Common myeloid progenitor, CD34-positive (primary cell): ENCODE measurements at regions not wholly inside any gene's neighbourhood (a gene's known extent, or its start where the extent isn't known, plus 50 kb on each side); places are given as distances from the start of the nearest gene placed in this dataset.

Experiments
- CTCF ChIA-PET: fragments of 350-600 bp; sonication (Branson Sonifier 250); formaldehyde crosslinking; loops from one replicate; lab custom pipeline; 2021; ENCODE audit warnings: antibody characterized with exemption; lab: Charles Lee
- POLR2A ChIA-PET: fragments of 350-600 bp; sonication (Branson Sonifier 250); formaldehyde crosslinking; loops from one replicate; lab custom pipeline; 2021; ENCODE audit warnings: antibody characterized with exemption; lab: Charles Lee
- DNase-seq, 3 donors: peaks; one replicate each; pipeline versions ENCODE4 v3.0.0 to v3.0.0-alpha.2; 2013
- H3K27ac ChIP-seq, 2 experiments: 1 replicate in 1 of 2; 2 replicates in 1 of 2; pipeline ENCODE4 v1.7.0; 2013; ENCODE audit warnings: inconsistent platforms in 2 of 2, low read length in 2 of 2, mild to moderate bottlenecking in 2 of 2, low read depth in 1 of 2, moderate library complexity in 1 of 2; ENCODE audit not compliant: severe bottlenecking in 2 of 2, insufficient read depth in 1 of 2, poor library complexity in 1 of 2
- H3K27me3 ChIP-seq, 5 experiments: replicated peaks in 2 of 5; 1 replicate in 3 of 5; 2 replicates in 2 of 5; pipeline versions ENCODE4 v1.6.1 to v1.7.0; 2013; ENCODE audit warnings: low read length in 4 of 5, mild to moderate bottlenecking in 2 of 5, moderate library complexity in 2 of 5, inconsistent platforms in 1 of 5; ENCODE audit not compliant: insufficient read depth in 5 of 5, control insufficient read depth in 4 of 5
- H3K36me3 ChIP-seq, 4 experiments: 1 replicate in 2 of 4; 2 replicates in 2 of 4; pipeline versions ENCODE4 v1.6.1 to v1.7.0; 2013; ENCODE audit warnings: low read length in 3 of 4, control low read depth in 1 of 4, mild to moderate bottlenecking in 1 of 4; ENCODE audit not compliant: control insufficient read depth in 4 of 4, insufficient read depth in 4 of 4
- H3K4me1 ChIP-seq, 4 experiments: 1 replicate in 3 of 4; 2 replicates in 1 of 4; pipeline versions ENCODE4 v1.6.1 to v1.7.1; 2013; ENCODE audit warnings: low read length in 3 of 4, mild to moderate bottlenecking in 3 of 4, control low read depth in 1 of 4, inconsistent platforms in 1 of 4, moderate library complexity in 1 of 4; ENCODE audit not compliant: control insufficient read depth in 4 of 4, insufficient read depth in 4 of 4; ENCODE audit errors: control extremely low read depth in 1 of 4
- H3K4me3 ChIP-seq, 7 experiments: 1 replicate in 4 of 7; 2 replicates in 3 of 7; pipeline versions ENCODE4 v1.5.1 to v1.7.0; 2013; ENCODE audit warnings: mild to moderate bottlenecking in 7 of 7, low read length in 6 of 7, moderate library complexity in 6 of 7, inconsistent platforms in 2 of 7, low read depth in 2 of 7, control low read depth in 1 of 7; ENCODE audit not compliant: insufficient read depth in 4 of 7, control insufficient read depth in 1 of 7; ENCODE audit errors: extremely low read depth in 1 of 7
- H3K9me3 ChIP-seq, 5 experiments: 1 replicate in 4 of 5; 2 replicates in 1 of 5; pipeline versions ENCODE4 v1.6.1 to v1.7.1; 2013; ENCODE audit warnings: low read length in 4 of 5, mild to moderate bottlenecking in 2 of 5, inconsistent platforms in 1 of 5, low read depth in 1 of 5, moderate library complexity in 1 of 5; ENCODE audit not compliant: control insufficient read depth in 4 of 5, insufficient read depth in 2 of 5; ENCODE audit errors: control extremely low read depth in 1 of 5
- WGBS: methylation state at CpG from one replicate; pipeline ENCODE4 v1.1.5; 2013; ENCODE audit not compliant: insufficient coverage; 5-methylcytosine and 5-hydroxymethylcytosine counted together

- peaks cover 0 to 4% (median 0%) of the 10 kb centered on the region in 5 experiments for H3K27me3 ChIP-seq
- ChIA-PET CTCF (no interaction called here), POLR2A (no interaction called here)
- H3K4me1 ChIP-seq, result no peaks in the 10 kb centered on the region
- peaks cover 0 to 1% (median 0%) of the 10 kb centered on the region in 5 experiments for H3K9me3 ChIP-seq
- H3K27ac ChIP-seq, result no peak overlapping the region
- no peak overlapping the region for H3K4me3 ChIP-seq
- 91% methylated on average over 1 of the region's 1 CpG for WGBS
- H3K36me3 ChIP-seq, result no peaks in the 10 kb centered on the region
- DNase-seq, result no peak
Observed at GRCh38 chrX:43317378-43317777, 338.7 kb upstream of the MAOA start.

GRCh38 chrX:43328358-43328946 is 327.6 kb upstream of the MAOA start:
- Histone ChIP-seq H3K4me3 (no peak overlapping the region), H3K4me1 (no peaks in the 10 kb centered on the region), H3K27ac (no peak overlapping the region), H3K27me3 (no peaks in the 10 kb centered on the region), H3K36me3 (no peaks in the 10 kb centered on the region), H3K9me3 (peaks cover 2 to 16% (median 8%) of the 10 kb centered on the region in 5 experiments)
- ChIA-PET CTCF (no interaction called here), POLR2A (no interaction called here)
- no peak for DNase-seq
- WGBS, result 96% methylated on average over 7 of the region's 9 CpGs

GRCh38 chrX:43333543-43333942 is 322.6 kb upstream of the MAOA start:
- peaks cover 0 to 7% (median 4%) of the 10 kb centered on the region in 5 experiments for H3K9me3 ChIP-seq
- H3K27me3 ChIP-seq, result no peaks in the 10 kb centered on the region
- H3K27ac ChIP-seq, result no peak overlapping the region
- ChIA-PET POLR2A (no interaction called here), CTCF (no interaction called here)
- H3K4me3 ChIP-seq, result no peak overlapping the region
- H3K4me1 ChIP-seq, result no peaks in the 10 kb centered on the region
- no peaks in the 10 kb centered on the region for H3K36me3 ChIP-seq
- DNase-seq, result peak in 1 of 3 donors; percentile 0
- WGBS, result 60% methylated on average over 1 of the region's 1 CpG

GRCh38 chrX:43345166-43345565 is 310.9 kb upstream of the MAOA start:
- POLR2A ChIA-PET, result no interaction called here
- CTCF ChIA-PET, result interaction anchor here (0.6 kb wide), 1 partner anchor 1708 kb away, joined by 3 read pairs; no protein-coding TSS in a partner anchor
- no peak for DNase-seq

GRCh38 chrX:43349363-43349762 is 306.7 kb upstream of the MAOA start:
- H3K4me1 ChIP-seq, result no peaks in the 10 kb centered on the region
- no peak overlapping the region for H3K4me3 ChIP-seq
- 17% methylated on average over 1 of the region's 1 CpG for WGBS
- H3K36me3 ChIP-seq, result no peaks in the 10 kb centered on the region
- no peaks in the 10 kb centered on the region for H3K9me3 ChIP-seq
- ChIA-PET POLR2A (no interaction called here), CTCF (interaction anchor here (1.2 kb wide), 1 partner anchor 10 kb away, joined by 3 read pairs; no protein-coding TSS in a partner anchor)
- DNase-seq, result peak; percentile 14 to 53 (median 39)
- no peak overlapping the region for H3K27ac ChIP-seq
- peaks cover 0 to 3% (median 0%) of the 10 kb centered on the region in 5 experiments for H3K27me3 ChIP-seq

More at GRCh38 chrX:43345166-43345565, 310.9 kb upstream of the MAOA start:
- Histone ChIP-seq H3K27me3 (no peaks in the 10 kb centered on the region), H3K27ac (no peak overlapping the region), H3K9me3 (no peaks in the 10 kb centered on the region), H3K4me3 (no peak overlapping the region), H3K36me3 (no peaks in the 10 kb centered on the region), H3K4me1 (no peaks in the 10 kb centered on the region)
- WGBS, result 83% methylated on average over 1 of the region's 2 CpGs

GRCh38 chrX:43350935-43351334 is 305.2 kb upstream of the MAOA start:
- Histone ChIP-seq H3K4me3 (no peak overlapping the region), H3K36me3 (no peaks in the 10 kb centered on the region), H3K4me1 (no peaks in the 10 kb centered on the region), H3K9me3 (no peaks in the 10 kb centered on the region), H3K27me3 (peaks cover 0 to 3% (median 0%) of the 10 kb centered on the region in 5 experiments), H3K27ac (no peak overlapping the region)
- POLR2A ChIA-PET, result interaction anchor here (0.6 kb wide), 1 partner anchor 54 kb away, joined by 7 read pairs; no protein-coding TSS in a partner anchor
- WGBS, result 82% methylated on average over 4 of the region's 4 CpGs
- DNase-seq, result no peak
- CTCF ChIA-PET, result no interaction called here

- Histone ChIP-seq H3K27me3 (peaks cover 0 to 3% (median 0%) of the 10 kb centered on the region in 5 experiments), H3K4me3 (no peak overlapping the region), H3K36me3 (no peaks in the 10 kb centered on the region), H3K9me3 (no peaks in the 10 kb centered on the region), H3K27ac (no peak overlapping the region), H3K4me1 (no peaks in the 10 kb centered on the region)
- WGBS, result 60% methylated on average over 1 of the region's 1 CpG
- POLR2A ChIA-PET, result no interaction called here
- DNase-seq, result no peak
- CTCF ChIA-PET, result no interaction called here
Observed at GRCh38 chrX:43357741-43358140, 298.4 kb upstream of the MAOA start.
